Astrocyte (in vitro differentiated cells and primary cell): ENCODE measurements at regions not wholly inside any gene's neighbourhood (a gene's known extent, or its start where the extent isn't known, plus 50 kb on each side); places are given as distances from the start of the nearest gene placed in this dataset.

ENCODE experiments used
- DNase-seq: peaks from one replicate; pipeline ENCODE4 v3.0.0-alpha.2; 2010; ENCODE audit warnings: low read depth
- FAIRE-seq: peaks from 2 replicates; lab custom pipeline; 2011; peaks lifted over from hg19 to GRCh38; lab: Jason Lieb, UNC
- H2AFZ ChIP-seq: 2 replicates; pipeline ENCODE4 v1.6.0; 2012; ENCODE audit warnings: low read depth, low read length, inconsistent platforms
- H3K27ac ChIP-seq: 2 replicates; pipeline ENCODE4 v1.5.1; 2011; ENCODE audit warnings: low read depth, low read length, inconsistent platforms
- H3K27me3 ChIP-seq: 2 replicates; pipeline ENCODE4 v1.6.0; 2011; ENCODE audit warnings: low read length, inconsistent platforms; ENCODE audit not compliant: insufficient read depth
- H3K36me3 ChIP-seq: 2 replicates; pipeline ENCODE4 v1.5.1; 2011; ENCODE audit warnings: low read length, inconsistent platforms; ENCODE audit not compliant: insufficient read depth
- H3K4me1 ChIP-seq: 2 replicates; pipeline ENCODE4 v1.5.1; 2011; ENCODE audit warnings: low read length, inconsistent platforms; ENCODE audit not compliant: insufficient read depth
- H3K4me2 ChIP-seq: 2 replicates; pipeline ENCODE4 v1.6.0; 2012; ENCODE audit warnings: low read length, inconsistent platforms
- H3K4me3 ChIP-seq: 2 replicates; pipeline ENCODE4 v1.5.1; 2011; ENCODE audit warnings: low read depth, mild to moderate bottlenecking, low read length, inconsistent platforms; ENCODE audit not compliant: insufficient read depth
- H3K79me2 ChIP-seq: 2 replicates; pipeline ENCODE4 v1.6.0; 2012; ENCODE audit warnings: mild to moderate bottlenecking, low read length, inconsistent platforms; ENCODE audit not compliant: insufficient read depth
- H3K9ac ChIP-seq: 2 replicates; pipeline ENCODE4 v1.6.0; 2012; ENCODE audit warnings: mild to moderate bottlenecking, low read length, inconsistent platforms
- H3K9me3 ChIP-seq: 2 replicates; pipeline ENCODE4 v1.5.1; 2012; ENCODE audit warnings: low read depth, mild to moderate bottlenecking, low read length, inconsistent platforms; ENCODE audit not compliant: insufficient read depth
- H4K20me1 ChIP-seq: 2 replicates; pipeline ENCODE4 v1.6.0; 2012; ENCODE audit warnings: low read length, inconsistent platforms; ENCODE audit not compliant: insufficient read depth
- H3K27ac Mint-ChIP-seq: one replicate; pipeline ENCODE4 v1.8.0; 2021; ENCODE audit warnings: mild to moderate bottlenecking, mixed read lengths; ENCODE audit not compliant: unreplicated experiment
- H3K27me3 Mint-ChIP-seq: one replicate; pipeline ENCODE4 v1.8.0; 2021; ENCODE audit warnings: low read depth, mixed read lengths; ENCODE audit not compliant: unreplicated experiment
- H3K36me3 Mint-ChIP-seq: one replicate; pipeline ENCODE4 v1.8.0; 2021; ENCODE audit warnings: low read depth, mixed read lengths; ENCODE audit not compliant: unreplicated experiment
- H3K4me1 Mint-ChIP-seq: one replicate; pipeline ENCODE4 v1.8.0; 2021; ENCODE audit warnings: low read depth, mixed read lengths; ENCODE audit not compliant: unreplicated experiment
- H3K4me3 Mint-ChIP-seq: one replicate; pipeline ENCODE4 v1.8.0; 2021; ENCODE audit warnings: mild to moderate bottlenecking, moderate library complexity, mixed read lengths; ENCODE audit not compliant: unreplicated experiment
- H3K9me3 Mint-ChIP-seq: one replicate; pipeline ENCODE4 v1.8.0; 2021; ENCODE audit warnings: mild to moderate bottlenecking, mixed read lengths; ENCODE audit not compliant: unreplicated experiment
- EZH2 ChIP-seq: IDR thresholded peaks from 2 replicates; pipeline ENCODE4 v1.6.1; 2012; ENCODE audit warnings: mild to moderate bottlenecking, low read length, inconsistent platforms; ENCODE audit not compliant: insufficient read depth
- TF ChIP-seq, protein P1 (sequence below): IDR thresholded peaks from 2 replicates; pipeline ENCODE4 v1.5.1; 2011; ENCODE audit warnings: low read depth, mild to moderate bottlenecking, inconsistent platforms, low read length, moderate library complexity; ENCODE audit not compliant: insufficient read depth

DNA sequence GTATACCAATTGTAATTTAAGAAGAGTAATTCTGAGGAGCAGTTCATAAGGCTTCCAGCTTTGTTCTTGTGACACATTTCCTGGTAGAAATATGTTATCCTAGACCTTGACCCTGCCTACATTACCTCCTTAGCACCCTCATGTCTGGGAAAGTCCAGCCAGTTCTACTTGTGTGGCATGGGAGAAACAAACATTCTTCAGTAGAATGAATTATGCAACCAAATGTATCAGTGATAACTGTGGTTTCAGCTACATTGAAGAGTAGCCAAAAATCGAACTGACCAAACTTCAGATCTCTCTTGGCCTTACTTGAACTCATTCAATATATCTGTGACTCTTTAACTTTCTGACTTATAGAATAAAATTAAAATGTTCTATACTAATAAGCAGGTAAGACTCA lies 308.1 kb upstream of the LYPLAL1 start:
- peaks cover 27% of the 10 kb centered on the region for H3K4me1 Mint-ChIP-seq

DNA sequence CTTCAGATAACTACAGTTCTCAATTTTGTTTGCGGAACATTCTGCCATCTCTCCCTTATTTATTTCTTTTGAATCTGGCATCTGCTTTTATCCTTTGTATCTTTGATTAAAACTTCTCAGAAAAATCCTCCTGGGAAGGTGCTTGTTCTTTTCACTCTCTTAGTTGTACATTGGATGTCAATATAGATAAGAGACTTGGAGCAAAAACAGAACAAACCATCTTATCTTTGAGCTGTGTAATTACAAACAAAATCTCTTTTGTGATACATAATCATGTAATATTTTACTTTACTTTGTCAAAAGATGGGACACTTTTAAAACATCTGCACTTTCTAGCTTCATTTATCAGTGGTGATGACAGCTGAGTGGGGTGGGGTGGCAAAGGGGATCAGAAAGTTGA lies 307.2 kb upstream of the LYPLAL1 start:
- H3K79me2 ChIP-seq, result no peaks in the 10 kb centered on the region
- no peak overlapping the region for H3K4me3 ChIP-seq
- H2AFZ ChIP-seq, result no peak overlapping the region
- H3K36me3 ChIP-seq, result no peaks in the 10 kb centered on the region
- Mint-ChIP-seq H3K27me3 (no peaks in the 10 kb centered on the region), H3K36me3 (no peaks in the 10 kb centered on the region), H3K27ac (peak overlapping the region; percentile 29), H3K4me3 (no peak overlapping the region), H3K9me3 (no peaks in the 10 kb centered on the region), H3K4me1 (peaks cover 32% of the 10 kb centered on the region)
- no peak for DNase-seq
- no peak overlapping the region for H3K4me2 ChIP-seq
- H3K27me3 ChIP-seq, result no peaks in the 10 kb centered on the region
- no peaks in the 10 kb centered on the region for H3K9me3 ChIP-seq
- no peak for TF ChIP-seq EZH2
- TF ChIP-seq, protein P1, sequence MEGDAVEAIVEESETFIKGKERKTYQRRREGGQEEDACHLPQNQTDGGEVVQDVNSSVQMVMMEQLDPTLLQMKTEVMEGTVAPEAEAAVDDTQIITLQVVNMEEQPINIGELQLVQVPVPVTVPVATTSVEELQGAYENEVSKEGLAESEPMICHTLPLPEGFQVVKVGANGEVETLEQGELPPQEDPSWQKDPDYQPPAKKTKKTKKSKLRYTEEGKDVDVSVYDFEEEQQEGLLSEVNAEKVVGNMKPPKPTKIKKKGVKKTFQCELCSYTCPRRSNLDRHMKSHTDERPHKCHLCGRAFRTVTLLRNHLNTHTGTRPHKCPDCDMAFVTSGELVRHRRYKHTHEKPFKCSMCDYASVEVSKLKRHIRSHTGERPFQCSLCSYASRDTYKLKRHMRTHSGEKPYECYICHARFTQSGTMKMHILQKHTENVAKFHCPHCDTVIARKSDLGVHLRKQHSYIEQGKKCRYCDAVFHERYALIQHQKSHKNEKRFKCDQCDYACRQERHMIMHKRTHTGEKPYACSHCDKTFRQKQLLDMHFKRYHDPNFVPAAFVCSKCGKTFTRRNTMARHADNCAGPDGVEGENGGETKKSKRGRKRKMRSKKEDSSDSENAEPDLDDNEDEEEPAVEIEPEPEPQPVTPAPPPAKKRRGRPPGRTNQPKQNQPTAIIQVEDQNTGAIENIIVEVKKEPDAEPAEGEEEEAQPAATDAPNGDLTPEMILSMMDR, result no peak
- H3K9ac ChIP-seq, result no peak overlapping the region
- H4K20me1 ChIP-seq, result no peaks in the 10 kb centered on the region
- H3K27ac ChIP-seq, result no peak overlapping the region
- H3K4me1 ChIP-seq, result peaks cover 5% of the 10 kb centered on the region
- FAIRE-seq, result no peak

More for the DNA sequence above, 308.1 kb upstream of the LYPLAL1 start:
- Histone ChIP-seq H3K27me3 (no peaks in the 10 kb centered on the region), H3K27ac (no peak overlapping the region), H3K9me3 (no peaks in the 10 kb centered on the region), H4K20me1 (no peaks in the 10 kb centered on the region), H3K4me1 (peaks cover 5% of the 10 kb centered on the region), H2AFZ (no peak overlapping the region), H3K79me2 (no peaks in the 10 kb centered on the region), H3K36me3 (no peaks in the 10 kb centered on the region), H3K4me3 (no peak overlapping the region), H3K4me2 (no peak overlapping the region), H3K9ac (no peak overlapping the region)
- H3K36me3 Mint-ChIP-seq, result no peaks in the 10 kb centered on the region
- H3K4me3 Mint-ChIP-seq, result no peak overlapping the region
- no peaks in the 10 kb centered on the region for H3K27me3 Mint-ChIP-seq
- TF ChIP-seq EZH2, result no peak
- TF ChIP-seq, protein P1, result no peak
- H3K27ac Mint-ChIP-seq, result no peak overlapping the region
- no peaks in the 10 kb centered on the region for H3K9me3 Mint-ChIP-seq
- no peak for FAIRE-seq
- peak; percentile 75 for DNase-seq

DNA sequence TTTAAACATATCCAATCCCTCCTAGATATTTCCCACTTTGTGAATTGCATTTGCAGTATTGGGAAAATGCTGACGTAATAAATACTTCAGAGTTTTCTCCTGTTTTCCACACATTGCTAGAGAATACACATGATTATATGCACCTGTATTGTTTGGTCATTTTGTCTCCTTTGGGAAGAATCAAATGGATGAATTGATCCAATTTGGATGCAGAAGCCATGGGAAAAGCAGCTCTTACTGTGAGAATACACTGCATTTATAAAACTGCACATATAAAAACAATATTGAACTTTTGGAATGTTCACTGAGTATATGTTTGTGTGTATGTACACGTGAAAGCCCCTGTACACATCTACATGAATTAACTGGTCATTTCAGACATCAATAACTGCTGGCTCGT lies 306.6 kb upstream of the LYPLAL1 start:
- no peak for FAIRE-seq
- Histone ChIP-seq H4K20me1 (no peaks in the 10 kb centered on the region), H3K4me2 (no peak overlapping the region), H3K27ac (no peak overlapping the region), H3K4me3 (no peak overlapping the region), H3K4me1 (peaks cover 5% of the 10 kb centered on the region), H3K9ac (no peak overlapping the region), H3K79me2 (no peaks in the 10 kb centered on the region), H3K9me3 (no peaks in the 10 kb centered on the region), H2AFZ (no peak overlapping the region), H3K36me3 (no peaks in the 10 kb centered on the region), H3K27me3 (no peaks in the 10 kb centered on the region)
- TF ChIP-seq, protein P1, result no peak
- TF ChIP-seq EZH2, result no peak
- H3K27me3 Mint-ChIP-seq, result no peaks in the 10 kb centered on the region
- no peak overlapping the region for H3K4me3 Mint-ChIP-seq
- no peaks in the 10 kb centered on the region for H3K9me3 Mint-ChIP-seq
- no peaks in the 10 kb centered on the region for H3K36me3 Mint-ChIP-seq
- DNase-seq, result no peak
- H3K4me1 Mint-ChIP-seq, result peaks cover 36% of the 10 kb centered on the region
- peak overlapping the region; percentile 42 for H3K27ac Mint-ChIP-seq
